ENCODE measurements at regions not wholly inside any gene's neighbourhood (a gene's known extent, or its start where the extent isn't known, plus 50 kb on each side); places are given as distances from the start of the nearest gene placed in this dataset.

- no peak for DNase-seq
Observed at GRCh38 chr3:177977381-177978158, 558.7 kb upstream of the KCNMB2 start.

- no peak for DNase-seq
Observed at GRCh38 chr3:177978946-177979345, 557.3 kb upstream of the KCNMB2 start.

- DNase-seq = no peak
Observed at GRCh38 chr3:177979703-177980102, 556.5 kb upstream of the KCNMB2 start.

GRCh38 chr3:177981576-177981975 is 554.7 kb upstream of the KCNMB2 start:
- no peak for DNase-seq

- DNase-seq = no peak
Observed at GRCh38 chr3:177982034-177982433, 554.2 kb upstream of the KCNMB2 start.

GRCh38 chr3:177983320-177983719 is 552.9 kb upstream of the KCNMB2 start:
- no peak for DNase-seq

- DNase-seq = no peak
Observed at GRCh38 chr3:177992993-177993970, 543.0 kb upstream of the KCNMB2 start.

- no peak for DNase-seq
Observed at GRCh38 chr3:177994976-177995375, 541.3 kb upstream of the KCNMB2 start.

GRCh38 chr3:177995381-177996085 is 540.7 kb upstream of the KCNMB2 start:
- no peak for DNase-seq

GRCh38 chr3:178001670-178002101 is 534.5 kb upstream of the KCNMB2 start:
- DNase-seq = no peak

GRCh38 chr3:178002113-178002512 is 534.1 kb upstream of the KCNMB2 start:
- no peak for DNase-seq

GRCh38 chr3:178003756-178004155 is 532.5 kb upstream of the KCNMB2 start:
- no peak for DNase-seq

GRCh38 chr3:178005961-178006360 is 530.3 kb upstream of the KCNMB2 start:
- no peak for DNase-seq

- DNase-seq = no peak
Observed at GRCh38 chr3:178010306-178010705, 525.9 kb upstream of the KCNMB2 start.

- no peak for DNase-seq
Observed at GRCh38 chr3:178019645-178020044, 516.6 kb upstream of the KCNMB2 start.

GRCh38 chr3:178022599-178022998 is 513.6 kb upstream of the KCNMB2 start:
- DNase-seq = no peak

- no peak for DNase-seq
Observed at GRCh38 chr3:178028933-178029332, 507.3 kb upstream of the KCNMB2 start.

GRCh38 chr3:178036451-178037144 is 499.6 kb upstream of the KCNMB2 start:
- DNase-seq = no peak

- no peak for DNase-seq
Observed at GRCh38 chr3:178041931-178042330, 494.3 kb upstream of the KCNMB2 start.

- DNase-seq = no peak
Observed at GRCh38 chr3:178042376-178042775, 493.9 kb upstream of the KCNMB2 start.

GRCh38 chr3:178043084-178043483 is 493.2 kb upstream of the KCNMB2 start:
- DNase-seq = no peak

- no peak for DNase-seq
Observed at GRCh38 chr3:178044320-178044719, 491.9 kb upstream of the KCNMB2 start.

GRCh38 chr3:178047496-178047895 is 488.7 kb upstream of the KCNMB2 start:
- DNase-seq = no peak

Measured in NCI-H1092 (cell line).